ENCODE measurements at regions not wholly inside any gene's neighbourhood (a gene's known extent, or its start where the extent isn't known, plus 50 kb on each side); places are given as distances from the start of the nearest gene placed in this dataset.
"Not testable (repeated sequence)": the region's sequence is repeated elsewhere in the genome, so short reads cannot be mapped to it uniquely, and the experiment has no call there.

GRCh38 chr16:9348912-9349311 is 257.5 kb downstream of the HAPSTR1 start:
- DNase-seq = no peak

- DNase-seq = not testable (repeated sequence)
These were observed 258.0 kb downstream of the HAPSTR1 start for GRCh38 chr16:9349373-9349960.

DNA sequence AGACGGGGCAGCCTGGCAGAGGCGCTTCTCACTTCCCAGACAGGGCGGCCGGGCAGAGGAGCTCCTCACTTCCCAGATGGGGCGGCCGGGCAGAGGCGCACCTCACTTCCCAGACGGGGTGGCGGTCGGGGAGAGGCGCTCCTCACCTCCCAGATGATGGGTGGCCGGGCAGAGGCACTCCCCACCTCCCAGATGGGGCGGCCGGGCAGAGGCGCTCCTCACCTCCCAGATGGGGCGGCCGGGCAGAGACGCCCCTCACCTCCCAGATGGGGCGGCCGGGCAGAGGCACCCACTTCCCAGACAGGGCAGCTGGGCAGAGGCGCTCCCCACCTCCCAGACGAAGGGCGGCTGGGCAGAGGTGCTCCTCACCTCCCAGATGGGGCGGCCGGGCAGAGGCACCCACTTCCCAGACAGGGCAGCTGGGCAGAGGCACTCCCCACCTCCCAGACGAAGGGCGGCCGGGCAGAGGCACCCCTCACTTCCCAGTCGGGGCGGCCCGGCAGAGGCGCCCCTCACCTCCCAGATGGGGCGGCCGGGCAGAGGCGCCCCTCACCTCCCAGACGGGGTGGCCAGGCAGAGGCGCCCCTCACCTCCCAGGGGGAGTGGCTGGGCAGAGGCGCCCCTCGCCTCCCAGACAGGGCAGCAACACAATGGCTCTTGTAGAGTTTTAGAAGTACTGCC is 258.8 kb downstream of the HAPSTR1 start:
- DNase-seq = not testable (repeated sequence)

- DNase-seq = no peak
These were observed 260.0 kb downstream of the HAPSTR1 start for GRCh38 chr16:9351440-9351839.

DNA sequence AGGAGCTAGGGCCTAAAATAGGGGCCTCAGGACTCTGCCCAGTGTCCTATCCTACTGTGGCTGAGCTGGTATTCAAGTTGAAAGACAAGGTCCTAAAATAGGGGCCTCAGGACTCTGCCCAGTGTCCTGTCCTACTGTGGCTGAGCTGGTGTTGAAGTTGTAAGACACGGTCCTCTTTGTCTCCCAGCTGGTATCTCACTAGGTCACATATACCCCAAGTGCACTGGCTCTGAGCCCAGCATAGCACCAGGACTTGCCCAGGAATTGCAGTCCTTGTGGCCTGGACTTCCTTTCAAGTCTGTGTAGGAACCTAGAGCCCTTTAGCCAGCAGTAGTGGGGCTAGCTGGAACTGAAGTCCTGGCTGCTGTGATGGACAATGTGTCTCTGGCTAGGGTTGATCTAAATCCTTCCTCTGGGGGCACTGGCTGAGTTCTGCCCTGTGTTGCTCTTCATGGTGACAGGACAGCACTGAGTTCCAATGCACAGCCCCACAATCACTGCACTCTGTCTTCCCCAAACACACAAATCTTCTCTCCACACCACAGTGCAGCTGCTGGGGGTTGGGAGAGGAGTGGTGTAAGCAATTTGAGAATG is 260.5 kb downstream of the HAPSTR1 start:
- DNase-seq = no peak

GRCh38 chr16:9357829-9358228 is 266.4 kb downstream of the HAPSTR1 start:
- DNase-seq = no peak

- DNase-seq = no peak
These were observed 268.6 kb downstream of the HAPSTR1 start for GRCh38 chr16:9360075-9360474.

DNA sequence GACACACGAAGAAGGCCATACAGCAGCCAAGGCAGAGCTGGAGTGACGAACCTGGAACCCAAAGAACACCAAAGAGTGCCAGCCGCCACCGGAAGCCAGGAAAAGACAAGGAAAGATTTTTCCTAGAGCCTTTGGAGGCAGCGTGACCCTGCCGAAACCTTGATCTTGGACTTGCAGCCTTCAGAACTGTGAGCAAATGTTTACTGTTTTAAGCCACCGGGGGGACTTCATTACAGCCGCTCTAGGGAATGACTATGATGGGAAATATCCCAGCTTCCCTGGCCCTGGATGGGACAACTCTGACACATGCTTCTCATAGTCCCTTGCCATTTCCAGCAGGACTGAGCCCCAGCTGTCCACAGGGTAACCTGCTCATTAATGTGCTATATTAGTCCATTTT is 270.6 kb downstream of the HAPSTR1 start:
- no peak for DNase-seq

DNA sequence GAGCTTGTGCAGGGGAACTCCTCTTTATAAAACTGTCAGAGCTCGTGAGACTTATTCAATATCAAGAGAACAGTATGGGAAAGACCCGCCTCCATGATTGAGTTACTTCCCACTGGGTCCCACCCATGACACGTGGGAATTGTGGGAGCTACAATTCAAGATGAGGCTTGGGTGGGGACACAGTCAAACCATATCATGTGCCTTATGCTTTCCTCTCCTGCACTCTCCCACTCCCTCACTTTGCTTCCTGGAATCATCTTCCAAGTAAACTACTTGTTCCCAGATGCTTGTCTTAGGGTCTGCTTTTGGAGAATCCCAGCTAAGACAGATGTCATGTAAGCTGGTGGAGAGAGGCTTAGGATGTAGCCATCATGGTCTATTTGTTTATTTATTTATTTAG is 271.2 kb downstream of the HAPSTR1 start:
- DNase-seq = no peak

- no peak for DNase-seq
These were observed 272.1 kb downstream of the HAPSTR1 start for GRCh38 chr16:9363520-9363919.

DNA sequence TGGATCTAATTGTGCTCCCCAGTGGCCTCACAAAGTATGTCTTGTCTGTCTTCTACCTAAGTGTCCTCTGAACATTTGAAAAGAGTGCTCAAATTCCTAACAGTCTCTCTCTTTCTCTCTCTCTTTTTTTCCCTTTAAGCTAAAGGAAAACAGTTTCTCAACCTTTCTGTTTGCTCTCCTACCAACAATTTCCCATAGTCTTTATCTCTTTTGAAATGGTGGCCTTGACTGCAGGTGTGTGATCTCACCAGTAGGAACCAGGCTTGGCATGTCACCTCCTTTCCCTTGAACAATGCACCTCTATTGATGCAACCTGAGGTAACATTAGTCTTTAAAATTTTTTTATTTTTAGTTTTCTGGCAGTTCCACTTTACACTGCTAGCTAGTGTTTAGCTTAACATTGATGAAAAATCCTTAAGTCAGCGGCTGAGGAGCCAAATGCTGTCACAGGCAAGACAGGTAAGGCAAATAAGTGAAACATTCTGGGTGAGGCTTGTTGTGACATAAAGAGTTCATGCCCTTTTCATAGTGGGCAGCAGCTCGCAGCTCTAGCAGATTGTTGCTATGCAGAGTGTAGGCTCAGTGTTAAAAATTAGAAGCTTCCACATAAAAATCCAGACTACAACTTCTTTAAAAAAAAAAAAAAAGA is 273.4 kb downstream of the HAPSTR1 start:
- no peak for DNase-seq

- DNase-seq = no peak
These were observed 273.9 kb downstream of the HAPSTR1 start for GRCh38 chr16:9365370-9365728.

DNA sequence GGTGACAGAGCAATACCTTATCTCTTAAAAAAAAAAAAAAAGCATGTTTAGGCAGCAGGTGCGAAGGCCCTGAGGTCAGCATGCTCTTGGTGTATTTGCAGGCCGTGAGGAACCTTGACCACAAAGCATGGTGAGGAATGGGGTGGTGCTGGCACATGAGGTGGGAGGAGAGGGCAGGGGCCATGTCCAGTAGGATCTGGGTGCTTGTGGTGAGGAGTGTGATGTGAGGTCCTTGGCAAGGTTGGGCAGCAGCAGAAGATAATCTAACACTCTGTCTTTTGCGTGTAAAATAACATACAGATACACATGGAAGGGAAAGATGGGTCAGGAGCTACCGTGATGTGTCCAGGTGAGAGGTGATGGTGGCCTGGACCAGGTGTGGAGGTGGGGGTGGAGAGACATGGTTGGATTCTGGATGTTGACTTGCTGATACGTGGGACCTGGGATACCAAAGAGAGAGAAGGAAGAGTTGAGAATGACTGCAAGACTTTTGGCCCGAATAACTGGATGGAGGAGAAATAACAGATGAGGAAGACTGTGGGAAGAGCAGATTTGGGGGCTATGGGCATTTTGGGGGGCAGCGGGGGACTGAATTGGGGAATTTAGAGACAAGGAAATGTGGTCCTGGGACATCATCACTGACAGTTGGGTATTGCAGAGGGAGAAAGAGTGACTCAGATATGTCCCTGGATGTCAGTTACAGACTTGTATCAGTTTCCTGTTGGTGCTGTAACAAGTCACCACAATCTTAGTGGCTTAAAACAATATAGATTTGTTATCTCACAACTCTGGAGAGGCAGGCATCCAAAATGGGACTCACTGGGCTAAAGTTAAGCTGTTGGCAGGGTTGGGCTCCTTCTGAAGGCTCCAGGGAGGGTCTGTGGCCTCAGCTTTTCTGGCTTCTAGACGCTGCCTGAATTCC is 274.9 kb downstream of the HAPSTR1 start:
- DNase-seq = no peak

- no peak for DNase-seq
These were observed 278.6 kb downstream of the HAPSTR1 start for GRCh38 chr16:9370061-9370491.

DNA sequence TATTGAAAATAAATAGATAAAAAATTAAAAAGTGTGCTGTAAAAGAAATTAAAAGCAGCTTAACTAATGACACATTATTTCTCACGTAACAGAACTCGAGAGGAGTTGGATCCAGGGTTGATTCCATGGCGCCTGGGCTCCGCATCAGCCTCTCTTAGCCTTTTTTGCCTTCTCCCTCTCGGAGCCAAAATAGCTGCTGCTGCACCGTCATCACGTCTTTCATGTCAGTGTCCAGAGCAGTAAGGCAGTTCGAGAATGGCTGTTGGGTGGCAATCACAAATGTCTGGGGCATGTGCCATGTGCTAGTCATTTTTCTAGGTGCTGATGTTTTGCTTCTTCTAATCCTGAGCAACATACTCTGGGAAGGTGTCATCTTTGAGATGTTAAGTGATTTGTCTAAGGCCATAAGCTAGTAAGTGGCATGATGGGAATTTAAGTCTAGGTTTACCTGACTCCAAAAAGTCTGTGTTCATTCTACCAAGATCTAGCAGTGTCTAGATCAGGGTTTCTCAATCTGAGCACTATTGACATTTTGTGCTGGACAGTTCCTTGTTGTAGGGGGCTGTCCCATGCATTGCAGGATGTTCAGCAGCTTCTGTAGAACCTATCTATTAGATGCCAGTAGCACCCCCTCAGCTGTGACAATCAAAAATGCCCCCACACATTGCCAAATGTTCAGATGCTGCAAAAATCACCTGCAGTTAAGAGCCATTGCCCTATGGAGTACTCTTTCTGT is 280.4 kb downstream of the HAPSTR1 start:
- DNase-seq = no peak

DNA sequence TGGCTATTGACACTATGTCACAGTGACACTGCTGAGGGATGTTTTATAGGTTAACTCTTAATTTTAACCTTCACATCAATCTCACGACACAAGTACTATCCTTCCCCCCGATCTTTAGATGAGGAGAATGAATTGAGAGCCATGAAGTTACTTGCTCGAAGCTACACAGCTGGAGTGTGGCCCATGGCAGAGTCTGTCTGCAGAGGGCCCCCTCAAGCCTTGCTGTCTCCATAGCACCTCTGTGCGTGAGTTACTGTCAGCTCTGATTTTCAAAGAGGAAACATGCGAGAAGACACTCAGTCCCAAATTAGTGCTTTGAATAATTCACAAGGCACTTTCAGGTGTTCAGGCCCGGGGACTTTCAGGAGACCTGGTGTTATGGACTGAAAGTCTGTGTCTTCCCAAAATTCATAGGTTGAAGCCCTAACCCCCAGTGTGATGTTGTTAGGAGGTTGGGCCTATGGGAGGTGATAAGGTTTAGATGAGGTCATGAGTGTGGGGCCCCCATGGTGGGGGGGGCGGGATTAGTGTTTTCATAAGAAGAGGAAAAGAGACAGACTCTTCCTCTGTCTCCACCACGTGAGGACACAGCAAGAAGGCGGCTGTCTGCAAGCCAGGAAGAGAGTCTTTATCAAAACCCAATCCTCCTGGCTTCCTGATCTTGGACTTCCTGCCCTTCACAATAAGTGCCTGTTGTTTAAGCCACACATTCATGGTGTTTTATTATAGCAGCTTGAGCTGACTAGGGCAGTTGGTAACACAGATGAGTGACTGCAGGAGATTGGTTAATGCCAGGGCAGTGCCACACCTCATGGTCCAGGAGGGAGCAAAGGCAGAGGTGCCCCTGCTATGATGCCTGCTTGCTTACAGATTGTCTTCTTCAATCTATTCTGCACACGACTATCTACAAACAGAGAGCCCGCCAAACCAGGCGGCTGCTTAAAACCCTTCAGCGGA is 281.8 kb downstream of the HAPSTR1 start:
- DNase-seq = no peak

GRCh38 chr16:9374061-9374460 is 282.6 kb downstream of the HAPSTR1 start:
- DNase-seq = no peak

- no peak for DNase-seq
These were observed 287.4 kb downstream of the HAPSTR1 start for GRCh38 chr16:9378876-9379275.

DNA sequence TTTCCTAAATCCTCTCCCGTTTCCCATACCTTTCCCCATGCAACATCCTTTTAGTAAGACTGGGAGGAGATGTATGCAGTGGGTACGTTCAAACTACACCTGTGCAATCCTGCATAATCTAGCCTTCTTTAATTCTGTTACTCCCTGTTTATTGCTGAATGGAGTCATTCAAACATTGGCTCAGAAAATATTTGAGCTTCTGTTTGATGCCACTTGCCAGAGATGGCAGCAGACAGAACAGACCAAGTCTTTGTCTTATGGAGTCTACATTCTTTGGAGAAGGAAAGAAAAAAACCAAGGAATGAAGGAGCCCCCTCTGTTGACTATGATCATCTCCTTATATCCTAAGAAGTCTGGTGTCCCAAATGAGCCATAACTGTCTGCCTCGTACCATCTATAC is 288.8 kb downstream of the HAPSTR1 start:
- no peak for DNase-seq

GRCh38 chr16:9381399-9381798 is 290.0 kb downstream of the HAPSTR1 start:
- no peak for DNase-seq

GRCh38 chr16:9381905-9382304 is 290.5 kb downstream of the HAPSTR1 start:
- no peak for DNase-seq
